ENCODE measurements at regions not wholly inside any gene's neighbourhood (a gene's known extent, or its start where the extent isn't known, plus 50 kb on each side); places are given as distances from the start of the nearest gene placed in this dataset.

DNA sequence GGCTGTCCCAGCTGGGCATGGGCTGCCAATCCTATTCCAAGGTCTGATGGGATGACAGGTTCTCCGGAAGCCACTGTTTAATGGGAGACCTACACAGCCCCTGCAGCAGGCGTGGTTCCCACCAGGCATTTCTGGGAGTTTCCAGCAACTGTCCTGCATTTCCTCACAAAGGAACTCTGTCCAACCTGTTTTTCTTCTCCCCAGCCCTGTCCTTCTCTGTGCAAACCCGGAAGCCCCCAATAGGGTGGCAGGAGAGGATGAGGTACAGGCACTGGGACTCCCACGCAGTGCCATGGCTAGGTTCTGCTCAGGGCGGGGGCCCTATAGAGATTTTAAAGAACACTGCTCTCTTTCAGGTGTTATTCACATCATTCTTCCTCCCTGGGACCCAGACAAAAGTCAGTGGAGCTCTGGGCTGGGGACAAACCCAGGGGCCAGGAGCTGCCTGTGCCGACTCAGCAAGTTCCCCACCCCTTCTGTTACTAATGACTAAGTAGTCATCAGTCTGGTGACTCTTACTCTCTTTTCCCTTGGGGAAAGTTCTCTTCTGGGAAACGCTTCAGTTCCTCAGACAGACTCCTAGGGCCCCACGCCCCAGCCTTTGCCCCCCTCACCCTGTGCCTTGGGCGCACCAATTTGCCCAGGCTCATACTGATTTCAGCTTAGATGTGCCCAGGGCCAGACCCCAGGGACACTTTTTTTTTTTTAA is 97.7 kb downstream of the CD47 start:
- TF ChIP-seq POLR2AphosphoS5 (IDR thresholded peaks at IDR 0.05; ENCODE audit: low read depth, low read length) (no peak), FOXP2 (optimal IDR thresholded peaks at IDR 0.05; ENCODE audit: borderline replicate concordance, extremely low read depth, extremely low read length, insufficient read depth) (no peak), TAF1 (IDR thresholded peaks at IDR 0.05; ENCODE audit: borderline replicate concordance, insufficient read depth, low read length) (no peak), SIN3A (IDR thresholded peaks at IDR 0.05; ENCODE audit: borderline replicate concordance, insufficient read depth, low read length) (no peak)
- TF ChIP-seq, protein P1, sequence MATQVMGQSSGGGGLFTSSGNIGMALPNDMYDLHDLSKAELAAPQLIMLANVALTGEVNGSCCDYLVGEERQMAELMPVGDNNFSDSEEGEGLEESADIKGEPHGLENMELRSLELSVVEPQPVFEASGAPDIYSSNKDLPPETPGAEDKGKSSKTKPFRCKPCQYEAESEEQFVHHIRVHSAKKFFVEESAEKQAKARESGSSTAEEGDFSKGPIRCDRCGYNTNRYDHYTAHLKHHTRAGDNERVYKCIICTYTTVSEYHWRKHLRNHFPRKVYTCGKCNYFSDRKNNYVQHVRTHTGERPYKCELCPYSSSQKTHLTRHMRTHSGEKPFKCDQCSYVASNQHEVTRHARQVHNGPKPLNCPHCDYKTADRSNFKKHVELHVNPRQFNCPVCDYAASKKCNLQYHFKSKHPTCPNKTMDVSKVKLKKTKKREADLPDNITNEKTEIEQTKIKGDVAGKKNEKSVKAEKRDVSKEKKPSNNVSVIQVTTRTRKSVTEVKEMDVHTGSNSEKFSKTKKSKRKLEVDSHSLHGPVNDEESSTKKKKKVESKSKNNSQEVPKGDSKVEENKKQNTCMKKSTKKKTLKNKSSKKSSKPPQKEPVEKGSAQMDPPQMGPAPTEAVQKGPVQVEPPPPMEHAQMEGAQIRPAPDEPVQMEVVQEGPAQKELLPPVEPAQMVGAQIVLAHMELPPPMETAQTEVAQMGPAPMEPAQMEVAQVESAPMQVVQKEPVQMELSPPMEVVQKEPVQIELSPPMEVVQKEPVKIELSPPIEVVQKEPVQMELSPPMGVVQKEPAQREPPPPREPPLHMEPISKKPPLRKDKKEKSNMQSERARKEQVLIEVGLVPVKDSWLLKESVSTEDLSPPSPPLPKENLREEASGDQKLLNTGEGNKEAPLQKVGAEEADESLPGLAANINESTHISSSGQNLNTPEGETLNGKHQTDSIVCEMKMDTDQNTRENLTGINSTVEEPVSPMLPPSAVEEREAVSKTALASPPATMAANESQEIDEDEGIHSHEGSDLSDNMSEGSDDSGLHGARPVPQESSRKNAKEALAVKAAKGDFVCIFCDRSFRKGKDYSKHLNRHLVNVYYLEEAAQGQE (IDR thresholded peaks at IDR 0.05; ENCODE audit: insufficient read depth in 1 of 2, low read depth in 2 of 2, low read length in 2 of 2) = no peak

- TF ChIP-seq FOXP2 (optimal IDR thresholded peaks at IDR 0.05; ENCODE audit: borderline replicate concordance, extremely low read depth, extremely low read length, insufficient read depth) = no peak
- TF ChIP-seq SIN3A (IDR thresholded peaks at IDR 0.05; ENCODE audit: borderline replicate concordance, insufficient read depth, low read length) = no peak
- no peak for TF ChIP-seq TAF1 (IDR thresholded peaks at IDR 0.05; ENCODE audit: borderline replicate concordance, insufficient read depth, low read length)
- no peak for TF ChIP-seq POLR2AphosphoS5 (IDR thresholded peaks at IDR 0.05; ENCODE audit: low read depth, low read length)
- TF ChIP-seq, protein P1 (IDR thresholded peaks at IDR 0.05; ENCODE audit: insufficient read depth in 1 of 2, low read depth in 2 of 2, low read length in 2 of 2) = no peak
Measured at GRCh38 chr3:107990926-107991325, 99.9 kb downstream of the CD47 start.

DNA sequence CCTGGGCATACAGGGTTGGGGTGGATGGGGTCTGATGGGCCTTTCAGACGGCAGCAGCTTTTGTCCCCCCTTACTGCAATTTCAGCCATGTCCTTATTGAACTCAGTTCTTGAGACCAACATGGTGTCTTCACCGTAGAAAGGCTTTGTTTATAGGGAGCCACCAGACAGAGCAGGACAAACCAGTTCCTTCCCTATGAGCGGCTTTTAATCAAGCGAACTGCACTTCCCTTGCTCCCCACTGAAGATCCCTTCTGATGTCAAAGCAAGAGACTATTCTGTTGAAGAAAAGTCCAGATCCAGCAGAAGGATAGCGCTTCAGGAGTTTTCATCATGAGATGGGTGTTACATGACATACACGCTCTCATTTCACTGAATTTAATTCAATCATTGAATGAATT is 100.4 kb downstream of the CD47 start:
- TF ChIP-seq, protein P1 (IDR thresholded peaks at IDR 0.05; ENCODE audit: insufficient read depth in 1 of 2, low read depth in 2 of 2, low read length in 2 of 2) = no peak
- TF ChIP-seq SIN3A (IDR thresholded peaks at IDR 0.05; ENCODE audit: borderline replicate concordance, insufficient read depth, low read length) (no peak), FOXP2 (optimal IDR thresholded peaks at IDR 0.05; ENCODE audit: borderline replicate concordance, extremely low read depth, extremely low read length, insufficient read depth) (no peak), POLR2AphosphoS5 (IDR thresholded peaks at IDR 0.05; ENCODE audit: low read depth, low read length) (no peak), TAF1 (IDR thresholded peaks at IDR 0.05; ENCODE audit: borderline replicate concordance, insufficient read depth, low read length) (no peak)

DNA sequence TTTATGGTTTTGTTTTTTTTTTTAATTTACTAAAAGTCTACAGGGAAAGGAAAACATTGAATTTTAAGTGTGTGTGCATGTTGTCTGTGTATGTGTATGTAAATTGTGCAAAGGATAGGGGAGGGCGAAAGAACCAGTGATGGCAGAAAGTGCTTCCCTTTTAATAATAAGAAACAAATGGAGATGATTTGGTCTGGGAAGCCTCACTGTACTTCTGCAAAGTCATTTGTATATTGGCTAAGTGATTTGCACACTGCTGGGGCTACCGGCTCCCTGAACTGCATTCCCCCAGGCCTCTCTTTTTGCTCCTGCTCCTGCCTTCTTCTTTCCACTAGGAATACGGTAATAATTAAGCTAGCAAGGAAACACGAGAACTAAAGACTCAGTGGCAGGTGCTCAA is 101.2 kb downstream of the CD47 start:
- no peak for TF ChIP-seq POLR2AphosphoS5 (IDR thresholded peaks at IDR 0.05; ENCODE audit: low read depth, low read length)
- TF ChIP-seq TAF1 (IDR thresholded peaks at IDR 0.05; ENCODE audit: borderline replicate concordance, insufficient read depth, low read length) = no peak
- TF ChIP-seq FOXP2 (optimal IDR thresholded peaks at IDR 0.05; ENCODE audit: borderline replicate concordance, extremely low read depth, extremely low read length, insufficient read depth) = no peak
- TF ChIP-seq, protein P1 (IDR thresholded peaks at IDR 0.05; ENCODE audit: insufficient read depth in 1 of 2, low read depth in 2 of 2, low read length in 2 of 2) = no peak

Data from PFSK-1 (cell line).